PC-3 (cell line): ENCODE measurements at regions not wholly inside any gene's neighbourhood (a gene's known extent, or its start where the extent isn't known, plus 50 kb on each side); places are given as distances from the start of the nearest gene placed in this dataset.
A peak's percentile ranks its signal among the peaks of the same experiment; 100 is the strongest.

Source experiments
- ATAC-seq: fragments of 200-7000 bp; cut with Tn5 transposase; 2 replicates; pipeline ENCODE4 v1.9.1; 2020; ENCODE audit warnings: mild to moderate bottlenecking, moderate library complexity
- BruUV-seq: library from RNA; stranded (reverse); fragments of 400-500 nt; replicated peaks from 2 replicates; lab custom pipeline; 2021; lab: Mats Ljungman, UMichigan
- CTCF ChIA-PET: fragments of 300-600 bp; sonication (Branson Sonifier 250); formaldehyde crosslinking; loops from one replicate; lab custom pipeline; 2022; ENCODE audit warnings: antibody characterized with exemption; lab: Charles Lee
- POLR2A ChIA-PET: fragments of 300-600 bp; sonication (Branson Sonifier 250); formaldehyde crosslinking; loops from one replicate; lab custom pipeline; 2022; ENCODE audit warnings: antibody characterized with exemption; ENCODE audit not compliant: unreplicated experiment; lab: Charles Lee
- DNase-seq: peaks from one replicate; pipeline ENCODE4 v3.0.0-alpha.2; 2015
- H2AFZ ChIP-seq: fragments of 300-600 bp; sonication (generic); 2 replicates; pipeline ENCODE4 v1.6.0; 2016; ENCODE audit warnings: antibody characterized with exemption, low read length
- H3F3A ChIP-seq: fragments of 300-600 bp; sonication (generic); one replicate; pipeline ENCODE4 v1.6.0; 2017; ENCODE audit warnings: antibody characterized with exemption, low read length, control low read depth, mild to moderate bottlenecking; ENCODE audit not compliant: unreplicated experiment
- H3K27ac ChIP-seq: fragments of 300-600 bp; sonication (generic); 2 replicates; pipeline ENCODE4 v1.5.1; 2016; ENCODE audit warnings: mild to moderate bottlenecking, low read length
- H3K27me3 ChIP-seq: fragments of 300-600 bp; sonication (generic); 2 replicates; pipeline ENCODE4 v1.6.1; 2016; ENCODE audit warnings: low read length, mixed read lengths
- H3K36me3 ChIP-seq: fragments of 300-600 bp; sonication (generic); 2 replicates; pipeline ENCODE4 v1.6.1; 2016; ENCODE audit warnings: low read depth, mixed run types, low read length, mixed read lengths
- H3K4me1 ChIP-seq: fragments of 300-600 bp; sonication (generic); 2 replicates; pipeline ENCODE4 v1.5.1; 2016; ENCODE audit warnings: low read length; ENCODE audit not compliant: insufficient read depth
- H3K4me2 ChIP-seq: fragments of 300-600 bp; sonication (generic); 2 replicates; pipeline ENCODE4 v1.6.0; 2016; ENCODE audit warnings: low read length
- H3K4me3 ChIP-seq: fragments of 300-600 bp; sonication (generic); 2 replicates; pipeline ENCODE4 v1.5.1; 2016; ENCODE audit warnings: mild to moderate bottlenecking, low read length, mixed read lengths
- H3K79me2 ChIP-seq: fragments of 300-600 bp; sonication (generic); 2 replicates; pipeline ENCODE4 v1.6.1; 2017; ENCODE audit warnings: low read length, mixed read lengths
- H3K9ac ChIP-seq: fragments of 300-600 bp; sonication (generic); 2 replicates; pipeline ENCODE4 v1.6.0; 2016; ENCODE audit warnings: mild to moderate bottlenecking, low read length
- H3K9me2 ChIP-seq: fragments of 300-600 bp; sonication (generic); replicated peaks from 2 replicates; pipeline ENCODE4 v1.6.1; 2016; ENCODE audit warnings: mixed run types, low read length, mixed read lengths
- H3K9me3 ChIP-seq: fragments of 300-600 bp; sonication (generic); 2 replicates; pipeline ENCODE4 v1.6.1; 2016; ENCODE audit warnings: low read length, mixed read lengths
- H4K20me1 ChIP-seq: fragments of 300-600 bp; sonication (generic); 2 replicates; pipeline ENCODE4 v1.6.1; 2016; ENCODE audit warnings: low read length, mixed read lengths
- CTCF ChIP-seq: fragments of 300-600 bp; sonication (generic); conservative IDR thresholded peaks from 2 replicates; pipeline ENCODE4 v1.5.1; 2017; ENCODE audit warnings: antibody characterized with exemption, low read depth, mild to moderate bottlenecking, low read length
- EZH2 ChIP-seq: fragments of 300-600 bp; sonication (generic); IDR thresholded peaks from one replicate; pipeline ENCODE4 v1.6.1; 2017; ENCODE audit warnings: antibody characterized with exemption, mild to moderate bottlenecking, low read length; ENCODE audit not compliant: unreplicated experiment
- EZH2phosphoT487 ChIP-seq: fragments of 300-600 bp; sonication (generic); IDR thresholded peaks from 2 replicates; pipeline ENCODE4 v1.6.1; 2018; ENCODE audit warnings: mild to moderate bottlenecking, antibody characterized with exemption, low read length, borderline replicate concordance
- intact Hi-C: fragments of 100-400 bp; cut with micrococcal nuclease; formaldehyde crosslinking; loops from 2 replicates; pipeline ENCODE4 v1.9.0; 2023

- Histone ChIP-seq H3K9me3 (no peaks in the 10 kb centered on the region), H3F3A (no peaks in the 10 kb centered on the region), H4K20me1 (no peaks in the 10 kb centered on the region), H3K27ac (no peak overlapping the region), H3K27me3 (0 out of 2 replicates have a peak, but pooled peaks cover 7% of the 10 kb centered on the region), H3K9me2 (no peaks in the 10 kb centered on the region), H3K36me3 (no peaks in the 10 kb centered on the region), H3K4me3 (no peak overlapping the region), H3K4me1 (no peaks in the 10 kb centered on the region), H3K79me2 (no peaks in the 10 kb centered on the region), H2AFZ (no peak overlapping the region), H3K4me2 (no peak overlapping the region), H3K9ac (no peak overlapping the region)
- TF ChIP-seq EZH2phosphoT487 (no peak), CTCF (no peak), EZH2 (no peak)
- ChIA-PET CTCF (no interaction called here), POLR2A (no interaction called here)
- no peak for DNase-seq
- no peak for ATAC-seq
- intact Hi-C loops, result no loop called here
- BruUV-seq, result no TSS peak
These were observed 125.2 kb downstream of the ALX1 start for GRCh38 chr12:85405262-85405661.

- ChIA-PET POLR2A (no interaction called here), CTCF (no interaction called here)
- BruUV-seq, result no TSS peak
- Histone ChIP-seq H2AFZ (no peak overlapping the region), H3K27ac (no peak overlapping the region), H3K9me2 (no peaks in the 10 kb centered on the region), H3K4me1 (no peaks in the 10 kb centered on the region), H4K20me1 (no peaks in the 10 kb centered on the region), H3K9ac (no peak overlapping the region), H3F3A (no peaks in the 10 kb centered on the region), H3K9me3 (no peaks in the 10 kb centered on the region), H3K36me3 (no peaks in the 10 kb centered on the region), H3K79me2 (no peaks in the 10 kb centered on the region), H3K4me3 (no peak overlapping the region), H3K4me2 (no peak overlapping the region), H3K27me3 (0 out of 2 replicates have a peak, but pooled peaks cover 7% of the 10 kb centered on the region)
- intact Hi-C loops, result no loop called here
- no peak for ATAC-seq
- no peak for TF ChIP-seq CTCF
- no peak for DNase-seq
These were observed 125.9 kb downstream of the ALX1 start for GRCh38 chr12:85405781-85406522.

- Histone ChIP-seq H3K4me2 (no peak overlapping the region), H3K27me3 (no peaks in the 10 kb centered on the region), H3K9me2 (no peaks in the 10 kb centered on the region), H3K4me1 (no peaks in the 10 kb centered on the region), H4K20me1 (no peaks in the 10 kb centered on the region), H3K27ac (no peak overlapping the region), H3K36me3 (no peaks in the 10 kb centered on the region), H3K9ac (no peak overlapping the region), H3F3A (no peaks in the 10 kb centered on the region), H3K9me3 (no peaks in the 10 kb centered on the region), H3K4me3 (no peak overlapping the region), H3K79me2 (no peaks in the 10 kb centered on the region), H2AFZ (no peak overlapping the region)
- CTCF ChIA-PET, result interaction anchor here (0.7 kb wide), 1 partner anchor 44 kb away, joined by 3 read pairs; no protein-coding TSS in a partner anchor
- TF ChIP-seq CTCF, result no peak
- no peak for TF ChIP-seq EZH2phosphoT487
- TF ChIP-seq EZH2, result no peak
- ATAC-seq (peak; percentile 66), DNase-seq (peak; percentile 35)
- intact Hi-C loops, result no loop called here
- POLR2A ChIA-PET, result no interaction called here
- BruUV-seq, result no TSS peak
These were observed 133.2 kb downstream of the ALX1 start for GRCh38 chr12:85413266-85413665.
